ENCODE measurements at regions not wholly inside any gene's neighbourhood (a gene's known extent, or its start where the extent isn't known, plus 50 kb on each side); places are given as distances from the start of the nearest gene placed in this dataset.

DNA sequence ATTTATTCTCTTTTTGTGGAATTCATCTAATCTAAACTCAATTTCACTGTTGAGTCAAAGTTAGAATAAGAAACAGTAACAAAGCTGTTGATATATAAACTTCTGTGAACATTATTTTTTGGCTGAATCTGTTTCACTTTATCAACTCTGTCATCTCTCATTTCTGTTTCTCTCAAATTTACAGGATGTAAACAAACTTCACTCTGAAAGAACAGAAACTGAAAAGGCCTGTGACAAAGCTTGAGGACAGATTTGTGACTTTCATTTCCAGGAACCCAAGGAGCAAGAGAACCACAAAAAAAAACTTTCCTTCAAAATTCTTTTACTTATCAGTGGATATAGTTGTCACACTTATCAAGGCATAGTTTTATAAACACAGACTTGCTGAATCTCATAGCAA is 447.9 kb upstream of the OPRM1 start:
- CTCF ChIA-PET (ENCODE audit: low intra/inter-chr PET ratio): no interaction called here
- FAIRE-seq: no peak
- no peaks in the 10 kb centered on the region for H3K79me2 ChIP-seq (ENCODE audit: control insufficient read depth, insufficient read depth, low read length)
- no peak for DNase-seq (ENCODE audit: extremely low read depth in 1 of 4, low spot score in 3 of 4)
- H3K4me3 ChIP-seq: no peak overlapping the region
- no peak for TF ChIP-seq ZBED1 (IDR thresholded peaks at IDR 0.05)
- TF ChIP-seq COPS2 (conservative IDR thresholded peaks at IDR 0.05): no peak
- no peak for TF ChIP-seq ZNF212 (CRISPR knock-in tag; IDR thresholded peaks at IDR 0.05)
- no peak overlapping the region for H3K4me2 ChIP-seq (ENCODE audit: insufficient read depth, low read length)
- POLR2A ChIA-PET: no interaction called here
- no peaks in the 10 kb centered on the region for H3K9me3 ChIP-seq (replicated peaks; ENCODE audit: control insufficient read depth, insufficient read depth, low read depth, low read length)
- in situ Hi-C loops (cut with MboI): no loop called here
- ATAC-seq: no peak
- no peak overlapping the region for H3K27ac ChIP-seq (ENCODE audit: extremely low read depth, low read depth, low read length)
- H3K9me1 ChIP-seq (ENCODE audit: control insufficient read depth, insufficient read depth, low read length): no peaks in the 10 kb centered on the region
- no peak overlapping the region for H2AFZ ChIP-seq (ENCODE audit: low read depth, low read length)
- no peaks in the 10 kb centered on the region for H3K4me1 ChIP-seq (replicated peaks in 1 of 2; ENCODE audit: control insufficient read depth in 2 of 2, insufficient read depth in 2 of 2, low read length in 2 of 2)
- no peak overlapping the region for H3K9ac ChIP-seq (ENCODE audit: insufficient read depth in 1 of 2, low read depth in 2 of 2, low read length in 2 of 2)
- no peaks in the 10 kb centered on the region for H3K36me3 ChIP-seq (ENCODE audit: control insufficient read depth, insufficient read depth, low read length)
- BruUV-seq (replicated peaks): no TSS peak
- H3K27me3 ChIP-seq (ENCODE audit: control insufficient read depth in 2 of 2, insufficient read depth in 2 of 2, low read length in 2 of 2): no peaks in the 10 kb centered on the region
- intact Hi-C loops (cut with micrococcal nuclease): no loop called here
- H4K20me1 ChIP-seq (replicated peaks; ENCODE audit: control insufficient read depth, insufficient read depth, low read length): no peaks in the 10 kb centered on the region

DNA sequence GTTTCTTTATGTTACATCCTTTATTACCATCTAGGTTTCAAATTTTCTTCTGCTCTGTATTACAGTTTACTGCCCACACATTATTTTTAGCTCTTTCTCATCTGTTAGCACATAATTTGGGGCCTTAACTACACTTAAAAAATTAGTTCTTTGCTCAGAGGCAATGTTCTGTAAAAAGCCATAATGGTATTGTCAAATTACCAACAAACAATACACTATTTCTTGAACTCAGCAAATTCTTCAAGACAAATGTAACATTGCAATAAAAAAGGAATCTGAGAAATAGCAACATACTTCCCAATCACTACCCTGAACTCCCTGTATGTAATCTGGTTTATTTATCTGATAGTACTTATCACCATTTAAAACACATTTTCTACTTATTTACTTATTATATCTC is 448.6 kb upstream of the OPRM1 start:
- in situ Hi-C loops (cut with MboI) (no loop called here), intact Hi-C loops (cut with micrococcal nuclease) (no loop called here)
- ATAC-seq (no peak), DNase-seq (ENCODE audit: extremely low read depth in 1 of 4, low spot score in 3 of 4) (no peak), FAIRE-seq (no peak)
- Histone ChIP-seq H3K27me3 (ENCODE audit: control insufficient read depth in 2 of 2, insufficient read depth in 2 of 2, low read length in 2 of 2) (no peaks in the 10 kb centered on the region), H3K4me1 (replicated peaks in 1 of 2; ENCODE audit: control insufficient read depth in 2 of 2, insufficient read depth in 2 of 2, low read length in 2 of 2) (no peaks in the 10 kb centered on the region), H3K79me2 (ENCODE audit: control insufficient read depth, insufficient read depth, low read length) (no peaks in the 10 kb centered on the region), H3K4me3 (no peak overlapping the region), H3K9me3 (replicated peaks; ENCODE audit: control insufficient read depth, insufficient read depth, low read depth, low read length) (peaks cover 3% of the 10 kb centered on the region; the same call in 1 of the 2 replicates), H3K9me1 (ENCODE audit: control insufficient read depth, insufficient read depth, low read length) (no peaks in the 10 kb centered on the region), H2AFZ (ENCODE audit: low read depth, low read length) (no peak overlapping the region), H3K4me2 (ENCODE audit: insufficient read depth, low read length) (no peak overlapping the region), H3K36me3 (ENCODE audit: control insufficient read depth, insufficient read depth, low read length) (no peaks in the 10 kb centered on the region), H3K9ac (ENCODE audit: insufficient read depth in 1 of 2, low read depth in 2 of 2, low read length in 2 of 2) (no peak overlapping the region), H4K20me1 (replicated peaks; ENCODE audit: control insufficient read depth, insufficient read depth, low read length) (no peaks in the 10 kb centered on the region), H3K27ac (ENCODE audit: extremely low read depth, low read depth, low read length) (no peak overlapping the region)
- ChIA-PET CTCF (ENCODE audit: low intra/inter-chr PET ratio) (no interaction called here), POLR2A (no interaction called here)
- TF ChIP-seq ARNT (IDR thresholded peaks at IDR 0.05) (no peak), ZNF124 (CRISPR knock-in tag; IDR thresholded peaks at IDR 0.05) (no peak)
- TF ChIP-seq, protein P1, sequence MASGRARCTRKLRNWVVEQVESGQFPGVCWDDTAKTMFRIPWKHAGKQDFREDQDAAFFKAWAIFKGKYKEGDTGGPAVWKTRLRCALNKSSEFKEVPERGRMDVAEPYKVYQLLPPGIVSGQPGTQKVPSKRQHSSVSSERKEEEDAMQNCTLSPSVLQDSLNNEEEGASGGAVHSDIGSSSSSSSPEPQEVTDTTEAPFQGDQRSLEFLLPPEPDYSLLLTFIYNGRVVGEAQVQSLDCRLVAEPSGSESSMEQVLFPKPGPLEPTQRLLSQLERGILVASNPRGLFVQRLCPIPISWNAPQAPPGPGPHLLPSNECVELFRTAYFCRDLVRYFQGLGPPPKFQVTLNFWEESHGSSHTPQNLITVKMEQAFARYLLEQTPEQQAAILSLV (tag; IDR thresholded peaks at IDR 0.05): no peak
- no TSS peak for BruUV-seq (replicated peaks)
